22Rv1 (cell line): ENCODE measurements at regions not wholly inside any gene's neighbourhood (a gene's known extent, or its start where the extent isn't known, plus 50 kb on each side); places are given as distances from the start of the nearest gene placed in this dataset.

Experiments used
- ZFX ChIP-seq: fragments of 450-650 bp; IDR thresholded peaks from 2 replicates; pipeline ENCODE4 v1.6.1; 2017; ENCODE audit warnings: antibody characterized with exemption, borderline replicate concordance
- TF ChIP-seq, protein P1 (sequence below): fragments of 450-650 bp; IDR thresholded peaks from 2 replicates; pipeline ENCODE4 v1.5.1; 2017; ENCODE audit warnings: mild to moderate bottlenecking

DNA sequence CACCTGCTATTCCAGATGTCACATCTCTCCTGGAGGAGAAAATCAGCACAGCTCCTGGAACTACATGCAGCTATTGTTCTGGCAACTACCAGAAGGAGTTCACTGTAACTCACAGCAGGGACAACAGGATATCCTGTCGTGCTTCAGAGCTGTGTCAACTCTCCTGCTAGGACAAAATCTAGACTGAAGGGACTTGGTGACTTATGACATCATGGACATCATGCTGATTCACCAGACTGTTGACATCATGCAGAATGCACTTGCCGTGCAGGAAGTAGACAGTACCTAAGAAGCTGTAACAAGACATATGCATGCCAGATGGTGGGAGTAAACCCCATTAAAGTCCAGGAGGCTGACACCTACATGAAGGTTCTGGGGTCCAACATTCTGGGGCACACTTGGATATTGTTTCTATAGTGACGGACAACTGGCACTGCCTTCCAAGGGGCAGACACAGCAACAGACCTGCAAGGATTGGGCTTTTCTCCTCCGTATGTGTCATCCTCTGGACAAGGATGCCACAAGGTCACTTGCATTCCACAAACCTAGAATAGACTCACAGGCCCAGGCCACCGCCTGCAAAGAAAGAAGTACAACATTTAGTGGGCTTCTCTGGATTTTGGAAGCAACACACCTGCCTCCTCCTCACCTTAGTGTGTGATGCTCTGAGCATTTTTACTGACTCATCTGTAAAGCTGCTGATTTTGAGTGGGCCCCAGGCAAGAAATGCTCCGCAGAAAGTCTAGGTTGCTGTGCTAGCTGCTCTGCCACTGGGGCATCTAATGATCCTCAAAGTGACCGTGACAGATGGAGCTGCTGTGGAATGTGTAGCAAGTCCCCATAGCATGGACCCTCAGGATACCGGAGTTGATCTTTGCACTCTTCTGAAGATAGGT lies 249.2 kb downstream of the MATN1 start:
- TF ChIP-seq, protein P1, sequence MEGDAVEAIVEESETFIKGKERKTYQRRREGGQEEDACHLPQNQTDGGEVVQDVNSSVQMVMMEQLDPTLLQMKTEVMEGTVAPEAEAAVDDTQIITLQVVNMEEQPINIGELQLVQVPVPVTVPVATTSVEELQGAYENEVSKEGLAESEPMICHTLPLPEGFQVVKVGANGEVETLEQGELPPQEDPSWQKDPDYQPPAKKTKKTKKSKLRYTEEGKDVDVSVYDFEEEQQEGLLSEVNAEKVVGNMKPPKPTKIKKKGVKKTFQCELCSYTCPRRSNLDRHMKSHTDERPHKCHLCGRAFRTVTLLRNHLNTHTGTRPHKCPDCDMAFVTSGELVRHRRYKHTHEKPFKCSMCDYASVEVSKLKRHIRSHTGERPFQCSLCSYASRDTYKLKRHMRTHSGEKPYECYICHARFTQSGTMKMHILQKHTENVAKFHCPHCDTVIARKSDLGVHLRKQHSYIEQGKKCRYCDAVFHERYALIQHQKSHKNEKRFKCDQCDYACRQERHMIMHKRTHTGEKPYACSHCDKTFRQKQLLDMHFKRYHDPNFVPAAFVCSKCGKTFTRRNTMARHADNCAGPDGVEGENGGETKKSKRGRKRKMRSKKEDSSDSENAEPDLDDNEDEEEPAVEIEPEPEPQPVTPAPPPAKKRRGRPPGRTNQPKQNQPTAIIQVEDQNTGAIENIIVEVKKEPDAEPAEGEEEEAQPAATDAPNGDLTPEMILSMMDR = no peak
- TF ChIP-seq ZFX = no peak
